ENCODE measurements at regions not wholly inside any gene's neighbourhood (a gene's known extent, or its start where the extent isn't known, plus 50 kb on each side); places are given as distances from the start of the nearest gene placed in this dataset.

DNA sequence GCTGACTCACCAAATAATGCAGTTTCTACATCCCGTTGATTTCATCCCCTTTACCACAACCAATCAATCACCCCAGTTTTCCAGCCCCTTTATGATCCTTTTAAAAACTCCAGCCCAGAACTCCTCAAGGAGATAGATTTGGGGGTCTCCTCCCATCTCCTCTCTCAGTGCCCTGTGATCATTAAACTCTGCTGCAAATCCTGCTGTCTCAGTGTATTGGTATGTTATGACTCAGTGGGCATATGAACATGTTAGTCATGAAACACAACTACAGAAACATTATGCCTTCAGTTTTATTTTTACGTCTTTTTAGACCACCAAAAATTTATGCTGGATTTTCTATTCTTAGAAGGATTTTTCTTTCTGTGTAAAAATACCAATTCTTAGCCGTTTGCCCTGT, 213.7 kb downstream of the DIPK2A start:
- TF ChIP-seq L3MBTL2 (conservative IDR thresholded peaks at IDR 0.05) (no peak), FOXM1 (IDR thresholded peaks at IDR 0.05; ENCODE audit: borderline replicate concordance) (no peak), NFRKB (IDR thresholded peaks at IDR 0.05) (no peak), BHLHE40 (IDR thresholded peaks at IDR 0.05; ENCODE audit: borderline replicate concordance) (no peak), SP1 (IDR thresholded peaks at IDR 0.05) (no peak), HDGF (IDR thresholded peaks at IDR 0.05; ENCODE audit: borderline replicate concordance) (no peak), ZNF384 (IDR thresholded peaks at IDR 0.05) (no peak), FOXA1 (IDR thresholded peaks at IDR 0.05) (no peak)
